ENCODE measurements at regions not wholly inside any gene's neighbourhood (a gene's known extent, or its start where the extent isn't known, plus 50 kb on each side); places are given as distances from the start of the nearest gene placed in this dataset.

DNA sequence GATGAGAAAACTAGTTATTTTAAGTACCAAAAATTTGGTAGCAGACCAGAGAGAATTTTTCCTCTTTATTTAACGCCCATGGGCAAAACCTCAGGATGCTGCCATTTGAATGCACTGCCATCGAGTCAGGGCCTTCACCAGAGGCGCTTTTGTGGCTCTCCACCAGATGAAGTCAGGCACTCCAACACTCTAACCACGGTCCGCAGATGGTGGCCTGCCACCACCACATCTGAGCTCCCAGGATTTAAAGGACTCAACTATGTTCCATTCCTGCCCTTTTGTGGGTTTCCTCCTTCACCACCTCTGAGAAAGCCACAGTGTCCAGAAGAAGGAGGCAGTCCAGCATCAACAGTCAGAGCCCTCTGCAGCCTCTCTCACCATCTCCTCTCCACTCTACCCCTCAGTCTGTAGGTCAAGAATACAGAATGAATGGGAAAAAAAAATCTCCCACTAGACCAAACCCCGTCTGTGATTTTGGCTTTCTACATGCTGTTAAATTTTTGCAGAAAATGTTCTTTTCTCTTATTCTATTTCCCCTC lies 647.4 kb downstream of the USP25 start:
- WGBS, 2 donors = 76 to 77% methylated on average over 6 of the region's 6 CpGs
- TF ChIP-seq, protein P1, sequence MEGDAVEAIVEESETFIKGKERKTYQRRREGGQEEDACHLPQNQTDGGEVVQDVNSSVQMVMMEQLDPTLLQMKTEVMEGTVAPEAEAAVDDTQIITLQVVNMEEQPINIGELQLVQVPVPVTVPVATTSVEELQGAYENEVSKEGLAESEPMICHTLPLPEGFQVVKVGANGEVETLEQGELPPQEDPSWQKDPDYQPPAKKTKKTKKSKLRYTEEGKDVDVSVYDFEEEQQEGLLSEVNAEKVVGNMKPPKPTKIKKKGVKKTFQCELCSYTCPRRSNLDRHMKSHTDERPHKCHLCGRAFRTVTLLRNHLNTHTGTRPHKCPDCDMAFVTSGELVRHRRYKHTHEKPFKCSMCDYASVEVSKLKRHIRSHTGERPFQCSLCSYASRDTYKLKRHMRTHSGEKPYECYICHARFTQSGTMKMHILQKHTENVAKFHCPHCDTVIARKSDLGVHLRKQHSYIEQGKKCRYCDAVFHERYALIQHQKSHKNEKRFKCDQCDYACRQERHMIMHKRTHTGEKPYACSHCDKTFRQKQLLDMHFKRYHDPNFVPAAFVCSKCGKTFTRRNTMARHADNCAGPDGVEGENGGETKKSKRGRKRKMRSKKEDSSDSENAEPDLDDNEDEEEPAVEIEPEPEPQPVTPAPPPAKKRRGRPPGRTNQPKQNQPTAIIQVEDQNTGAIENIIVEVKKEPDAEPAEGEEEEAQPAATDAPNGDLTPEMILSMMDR (IDR thresholded peaks at IDR 0.05) = no peak
- no peak for TF ChIP-seq POLR2A (IDR thresholded peaks at IDR 0.05)
- no peak overlapping the region for H3K4me3 ChIP-seq (ENCODE audit: low read depth, poor library complexity, severe bottlenecking)
- intact Hi-C loops (cut with DNase I; ENCODE audit: low total_unique reads) = no loop called here
- no peak for DNase-seq (ENCODE audit: low spot score in 2 of 2)

DNA sequence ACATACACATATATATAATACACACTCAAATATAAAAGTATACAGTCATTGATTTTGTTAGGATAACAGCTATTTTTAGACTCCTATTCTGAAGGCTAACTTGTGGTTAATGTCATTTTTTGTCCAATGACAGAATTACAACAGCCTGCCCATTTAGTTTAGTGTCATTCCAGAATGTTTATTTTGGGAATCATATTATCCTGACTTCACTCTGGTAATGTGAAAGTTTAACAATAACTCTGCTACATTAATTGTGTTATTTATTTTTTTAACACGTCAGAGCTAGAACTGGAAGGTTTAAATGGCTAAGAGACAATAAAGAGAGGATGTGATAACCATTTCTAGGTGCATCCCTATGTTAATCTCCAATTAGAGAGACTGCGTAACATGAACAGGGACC lies 648.1 kb downstream of the USP25 start:
- no peak for DNase-seq (ENCODE audit: low spot score in 2 of 2)
- no peak for TF ChIP-seq POLR2A (IDR thresholded peaks at IDR 0.05)
- TF ChIP-seq, protein P1 (IDR thresholded peaks at IDR 0.05) = no peak

DNA sequence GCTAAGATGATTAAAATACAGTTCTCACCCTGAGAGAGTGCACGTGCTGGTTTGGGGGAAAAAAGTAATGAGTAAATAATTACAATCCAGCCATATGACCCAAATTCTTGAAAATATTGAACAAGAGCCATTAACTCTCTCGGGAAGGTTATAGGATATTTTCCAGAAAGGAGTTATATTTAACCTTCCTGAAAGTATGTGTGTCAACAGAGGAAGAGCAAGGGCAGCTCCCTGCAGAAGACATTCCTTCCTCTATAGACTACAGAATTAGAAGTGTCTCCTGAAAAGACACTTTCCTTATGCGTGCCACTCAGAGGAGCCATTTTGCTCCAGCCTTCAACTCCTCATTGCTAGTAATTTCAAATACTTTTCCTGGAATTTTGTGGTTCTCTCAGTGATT lies 648.7 kb downstream of the USP25 start:
- no peak for DNase-seq (ENCODE audit: low spot score in 2 of 2)
- intact Hi-C loops (cut with DNase I; ENCODE audit: low total_unique reads) = no loop called here

More for the DNA sequence above, 648.1 kb downstream of the USP25 start:
- H3K4me3 ChIP-seq (ENCODE audit: low read depth, poor library complexity, severe bottlenecking) = no peak overlapping the region
- WGBS, 2 donors = 72 to 83% methylated on average over 2 of the region's 2 CpGs
- intact Hi-C loops (cut with DNase I; ENCODE audit: low total_unique reads) = no loop called here

DNA sequence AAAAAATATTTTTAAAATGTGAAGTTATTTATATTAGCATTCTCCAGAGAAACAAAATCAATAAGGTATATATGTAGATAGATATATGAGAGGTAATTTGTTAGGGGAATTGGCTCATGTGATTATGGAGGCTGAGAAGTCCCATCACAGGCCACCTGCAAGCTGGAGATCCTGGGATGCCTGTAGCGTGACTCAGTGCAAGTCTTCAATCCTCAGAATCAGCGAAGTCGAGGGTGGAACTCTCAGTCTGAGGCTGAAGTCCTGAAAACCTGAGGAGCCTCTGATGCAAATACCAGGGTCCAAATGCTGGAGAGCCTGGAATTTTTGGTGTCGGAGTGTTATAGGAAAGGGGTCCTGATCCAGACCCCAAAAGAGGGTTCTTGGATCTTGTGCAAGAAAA lies 658.5 kb downstream of the USP25 start:
- TF ChIP-seq, protein P1 (IDR thresholded peaks at IDR 0.05) = no peak
- TF ChIP-seq POLR2A (IDR thresholded peaks at IDR 0.05) = no peak
- intact Hi-C loops (cut with DNase I; ENCODE audit: low total_unique reads) = no loop called here
- DNase-seq (ENCODE audit: low spot score in 2 of 2) = no peak
- H3K4me3 ChIP-seq (ENCODE audit: low read depth, poor library complexity, severe bottlenecking) = no peak overlapping the region
- WGBS, 2 donors = 95 to 96% methylated on average over 4 of the region's 4 CpGs

More for the DNA sequence above, 648.7 kb downstream of the USP25 start:
- H3K4me3 ChIP-seq (ENCODE audit: low read depth, poor library complexity, severe bottlenecking) = no peak overlapping the region
- WGBS, 2 donors = 53 to 56% methylated on average over 3 of the region's 3 CpGs
- TF ChIP-seq, protein P1 (IDR thresholded peaks at IDR 0.05) = no peak
- no peak for TF ChIP-seq POLR2A (IDR thresholded peaks at IDR 0.05)

DNA sequence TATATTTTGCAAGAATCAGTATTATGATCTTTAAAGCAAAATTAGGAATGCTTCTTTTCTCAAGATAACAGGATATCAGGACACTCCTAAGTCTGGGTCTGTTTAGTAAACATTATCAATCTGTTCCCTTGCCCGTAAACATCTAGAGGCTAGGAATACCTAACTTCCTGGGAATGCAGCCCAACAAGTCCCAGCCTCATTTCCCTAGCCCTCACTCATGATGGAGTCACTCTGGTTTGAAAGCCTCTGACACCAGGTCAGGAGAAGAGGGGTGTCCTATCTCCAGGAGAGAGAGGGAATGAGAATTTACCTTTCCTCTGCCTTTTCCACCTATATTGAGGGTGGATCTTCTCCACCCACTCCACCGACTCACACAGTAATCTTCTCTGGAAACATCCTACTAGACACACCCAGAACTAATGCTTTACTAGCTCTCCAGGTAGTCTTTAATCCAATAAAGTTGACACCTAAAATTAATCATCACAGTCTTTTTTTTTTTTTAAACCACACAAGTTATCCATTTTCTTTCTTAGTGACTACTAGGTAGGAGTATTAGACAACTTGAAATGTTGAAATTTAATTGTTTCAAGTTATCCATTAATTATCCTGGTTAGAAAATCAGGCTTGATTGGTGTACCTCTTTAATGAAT lies 659.3 kb downstream of the USP25 start:
- TF ChIP-seq POLR2A (IDR thresholded peaks at IDR 0.05) = no peak
- TF ChIP-seq, protein P1 (IDR thresholded peaks at IDR 0.05) = no peak
- intact Hi-C loops (cut with DNase I; ENCODE audit: low total_unique reads) = no loop called here
- 58 to 71% methylated on average over 2 of the region's 2 CpGs for WGBS, 2 donors
- no peak for DNase-seq (ENCODE audit: low spot score in 2 of 2)
- no peak overlapping the region for H3K4me3 ChIP-seq (ENCODE audit: low read depth, poor library complexity, severe bottlenecking)

DNA sequence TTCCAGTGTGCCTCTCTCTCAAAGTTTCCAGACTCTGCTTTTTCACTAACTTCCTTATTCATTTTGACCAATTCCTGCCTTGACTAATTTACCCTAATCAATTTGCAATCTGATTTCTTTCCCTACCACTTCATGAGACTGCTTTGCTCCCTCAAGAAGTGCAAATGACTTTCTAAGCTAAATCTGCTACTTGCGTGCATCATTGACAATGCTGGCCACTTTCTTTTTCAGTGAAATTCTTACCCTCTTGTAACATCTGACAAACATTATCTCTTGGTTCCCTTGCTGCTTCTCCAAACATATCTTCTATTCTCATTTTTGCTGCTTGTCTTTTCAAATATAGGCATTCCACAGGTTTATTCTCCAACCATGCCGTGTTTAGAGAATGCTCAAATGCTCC lies 659.9 kb downstream of the USP25 start:
- WGBS, 2 donors = 66 to 81% methylated on average over 2 of the region's 2 CpGs
- TF ChIP-seq POLR2A (IDR thresholded peaks at IDR 0.05) = no peak
- TF ChIP-seq, protein P1 (IDR thresholded peaks at IDR 0.05) = no peak
- intact Hi-C loops (cut with DNase I; ENCODE audit: low total_unique reads) = no loop called here
- DNase-seq (ENCODE audit: low spot score in 2 of 2) = no peak
- no peak overlapping the region for H3K4me3 ChIP-seq (ENCODE audit: low read depth, poor library complexity, severe bottlenecking)
